WTC11 (cell line): ENCODE measurements at regions not wholly inside any gene's neighbourhood (a gene's known extent, or its start where the extent isn't known, plus 50 kb on each side); places are given as distances from the start of the nearest gene placed in this dataset.

Source experiments
- ATAC-seq: fragments of 200-7000 bp; cut with Tn5 transposase; 2 replicates; pipeline ENCODE4 v1.10.0; 2021; ENCODE audit warnings: mild to moderate bottlenecking, moderate library complexity
- CTCF ChIA-PET: fragments of 300-600 bp; sonication (Branson Sonifier 250); formaldehyde crosslinking; loops from one replicate; lab custom pipeline; 2021; ENCODE audit warnings: antibody characterized with exemption; lab: Charles Lee
- POLR2A ChIA-PET: fragments of 350-600 bp; sonication (Branson Sonifier 250); formaldehyde crosslinking; loops from one replicate; lab custom pipeline; 2021; ENCODE audit warnings: antibody characterized with exemption; lab: Charles Lee
- DNase-seq: peaks from one replicate; pipeline ENCODE4 v3.0.0; 2021; ENCODE audit warnings: low spot score
- H3K27ac Mint-ChIP-seq: 2 replicates; pipeline ENCODE4 v1.8.0; 2021; ENCODE audit warnings: mixed read lengths
- H3K27me3 Mint-ChIP-seq: 2 replicates; pipeline ENCODE4 v1.8.0; 2021; ENCODE audit warnings: low read depth, mild to moderate bottlenecking, moderate library complexity, mixed read lengths
- H3K36me3 Mint-ChIP-seq: 2 replicates; pipeline ENCODE4 v1.8.0; 2021; ENCODE audit warnings: mixed read lengths
- H3K4me1 Mint-ChIP-seq: 2 replicates; pipeline ENCODE4 v1.8.0; 2022; ENCODE audit warnings: mixed read lengths
- H3K4me3 Mint-ChIP-seq: 2 replicates; pipeline ENCODE4 v1.8.0; 2021; ENCODE audit warnings: mild to moderate bottlenecking, moderate library complexity, mixed read lengths
- H3K9me3 Mint-ChIP-seq: 2 replicates; pipeline ENCODE4 v1.8.0; 2021; ENCODE audit warnings: mixed read lengths
- ARID4B ChIP-seq: sonication (generic); formaldehyde crosslinking; IDR thresholded peaks from 2 replicates; pipeline ENCODE4 v1.8.0; 2023; ENCODE audit warnings: missing genetic modification reagents, mild to moderate bottlenecking, borderline replicate concordance
- CREB1 ChIP-seq: sonication (generic); formaldehyde crosslinking; IDR thresholded peaks from 2 replicates; pipeline ENCODE4 v1.8.0; 2023; ENCODE audit warnings: mild to moderate bottlenecking, missing genetic modification reagents
- CREM ChIP-seq: sonication (generic); formaldehyde crosslinking; IDR thresholded peaks from 2 replicates; pipeline ENCODE4 v1.8.1; 2022; ENCODE audit warnings: mild to moderate bottlenecking, missing genetic modification reagents, moderate library complexity
- E2F1 ChIP-seq: sonication (generic); formaldehyde crosslinking; IDR thresholded peaks from 2 replicates; pipeline ENCODE4 v1.8.0; 2022; ENCODE audit warnings: mild to moderate bottlenecking, missing genetic modification reagents
- FOXP1 ChIP-seq: sonication (generic); formaldehyde crosslinking; IDR thresholded peaks from 2 replicates; pipeline ENCODE4 v1.8.0; 2022; ENCODE audit warnings: missing genetic modification reagents, mild to moderate bottlenecking, moderate library complexity, borderline replicate concordance
- JUN ChIP-seq: sonication (generic); formaldehyde crosslinking; IDR thresholded peaks from 2 replicates; pipeline ENCODE4 v1.8.0; 2023; ENCODE audit warnings: mild to moderate bottlenecking, missing genetic modification reagents
- NFATC4 ChIP-seq: fragments of 250-450 bp; sonication (Bioruptor Pico); IDR thresholded peaks from 2 replicates; pipeline ENCODE4 v1.9.0; 2021; ENCODE audit warnings: mild to moderate bottlenecking
- NR2C2 ChIP-seq: sonication (generic); formaldehyde crosslinking; IDR thresholded peaks from 2 replicates; pipeline ENCODE4 v1.8.0; 2022; ENCODE audit warnings: mild to moderate bottlenecking, missing genetic modification reagents
- NR3C1 ChIP-seq: sonication (generic); formaldehyde crosslinking; conservative IDR thresholded peaks from 2 replicates; pipeline ENCODE4 v1.8.1; 2023; ENCODE audit warnings: low read depth, mild to moderate bottlenecking, missing genetic modification reagents
- OVOL2 ChIP-seq: fragments of 250-450 bp; sonication (Bioruptor Pico); IDR thresholded peaks from 2 replicates; pipeline ENCODE4 v1.9.0; 2021; ENCODE audit warnings: mild to moderate bottlenecking, borderline replicate concordance
- SMAD3 ChIP-seq: sonication (generic); formaldehyde crosslinking; IDR thresholded peaks from 2 replicates; pipeline ENCODE4 v1.8.0; 2022; ENCODE audit warnings: missing genetic modification reagents, mild to moderate bottlenecking, borderline replicate concordance
- SP1 ChIP-seq: sonication (generic); formaldehyde crosslinking; conservative IDR thresholded peaks from 2 replicates; pipeline ENCODE4 v1.8.1; 2022; ENCODE audit warnings: missing genetic modification reagents
- ZNF138 ChIP-seq: sonication (generic); formaldehyde crosslinking; conservative IDR thresholded peaks from 2 replicates; pipeline ENCODE4 v1.8.1; 2022; ENCODE audit warnings: mild to moderate bottlenecking, moderate library complexity, missing genetic modification reagents
- ZNF263 ChIP-seq: sonication (generic); formaldehyde crosslinking; IDR thresholded peaks from 2 replicates; pipeline ENCODE4 v1.8.1; 2022; ENCODE audit warnings: low read depth, mild to moderate bottlenecking, moderate library complexity, missing genetic modification reagents
- TF ChIP-seq, protein P1 (sequence below): sonication (generic); formaldehyde crosslinking; IDR thresholded peaks from 2 replicates; pipeline ENCODE4 v1.8.0; 2022; ENCODE audit warnings: mild to moderate bottlenecking, missing genetic modification reagents
- TF ChIP-seq, protein P2 (sequence below): fragments of 250-450 bp; sonication (Bioruptor Pico); IDR thresholded peaks from 2 replicates; pipeline ENCODE4 v1.9.0; 2021; ENCODE audit warnings: mild to moderate bottlenecking, borderline replicate concordance
- TF ChIP-seq, protein P3 (sequence below): sonication (generic); formaldehyde crosslinking; IDR thresholded peaks from 2 replicates; pipeline ENCODE4 v1.8.1; 2022; ENCODE audit warnings: mild to moderate bottlenecking, moderate library complexity, missing genetic modification reagents

DNA sequence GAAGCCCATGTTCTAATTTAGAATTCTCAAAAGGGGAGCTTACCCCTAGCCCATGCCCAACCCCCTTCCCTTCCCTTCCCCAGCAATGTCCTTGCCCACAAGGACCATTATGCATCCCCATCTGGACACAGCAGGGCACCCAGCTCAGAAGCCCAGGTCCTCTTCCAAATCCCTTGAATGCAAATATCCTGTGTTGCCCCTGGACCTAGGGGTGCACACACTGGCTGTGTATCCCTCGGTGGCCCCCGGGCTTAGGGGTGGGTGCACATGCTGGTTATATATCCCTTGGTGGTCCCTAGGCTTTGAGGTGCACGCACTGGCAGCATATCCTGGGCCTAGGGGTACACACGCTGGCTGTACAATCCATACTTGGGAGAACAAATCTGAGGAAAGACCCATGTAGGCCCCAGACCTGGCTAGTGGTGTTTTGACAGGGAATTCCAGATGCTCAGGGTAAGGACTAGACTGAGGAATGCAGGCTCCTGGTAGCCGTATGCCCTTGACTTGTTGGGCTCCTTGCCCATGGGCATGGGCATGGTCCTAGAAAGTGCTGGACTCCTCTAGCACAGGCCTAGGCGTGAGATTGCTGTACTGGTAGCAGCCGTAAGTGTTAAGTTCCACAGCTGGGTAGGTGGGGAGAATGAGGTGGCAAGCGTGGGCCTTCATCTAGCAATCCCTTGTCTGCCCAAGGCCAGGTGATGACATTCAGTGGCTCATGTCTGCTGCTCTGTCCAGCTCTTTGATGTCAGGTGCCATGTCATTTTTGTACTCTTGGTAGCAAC lies 222.4 kb downstream of the OPA1 start (continued):
- 0 out of 2 replicates have a peak, but pooled peaks have one; percentile 28 for TF ChIP-seq SMAD3
- TF ChIP-seq, protein P1, sequence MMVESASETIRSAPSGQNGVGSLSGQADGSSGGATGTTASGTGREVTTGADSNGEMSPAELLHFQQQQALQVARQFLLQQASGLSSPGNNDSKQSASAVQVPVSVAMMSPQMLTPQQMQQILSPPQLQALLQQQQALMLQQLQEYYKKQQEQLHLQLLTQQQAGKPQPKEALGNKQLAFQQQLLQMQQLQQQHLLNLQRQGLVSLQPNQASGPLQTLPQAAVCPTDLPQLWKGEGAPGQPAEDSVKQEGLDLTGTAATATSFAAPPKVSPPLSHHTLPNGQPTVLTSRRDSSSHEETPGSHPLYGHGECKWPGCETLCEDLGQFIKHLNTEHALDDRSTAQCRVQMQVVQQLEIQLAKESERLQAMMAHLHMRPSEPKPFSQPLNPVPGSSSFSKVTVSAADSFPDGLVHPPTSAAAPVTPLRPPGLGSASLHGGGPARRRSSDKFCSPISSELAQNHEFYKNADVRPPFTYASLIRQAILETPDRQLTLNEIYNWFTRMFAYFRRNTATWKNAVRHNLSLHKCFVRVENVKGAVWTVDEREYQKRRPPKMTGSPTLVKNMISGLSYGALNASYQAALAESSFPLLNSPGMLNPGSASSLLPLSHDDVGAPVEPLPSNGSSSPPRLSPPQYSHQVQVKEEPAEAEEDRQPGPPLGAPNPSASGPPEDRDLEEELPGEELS (CRISPR knock-in tag), result peak; percentile 69; the same call in 1 of the 2 replicates

GRCh38 chr3:193816028-193816395 lies 223.0 kb downstream of the OPA1 start:
- Mint-ChIP-seq H3K27ac (peak overlapping the region; percentile 77), H3K36me3 (no peaks in the 10 kb centered on the region), H3K4me3 (no peak overlapping the region), H3K27me3 (no peaks in the 10 kb centered on the region; the same call in 1 of the 2 replicates), H3K4me1 (peaks cover 92% of the 10 kb centered on the region), H3K9me3 (no peaks in the 10 kb centered on the region)
- DNase-seq (no peak), ATAC-seq (no peak)
- TF ChIP-seq ZNF138 (CRISPR knock-in tag) (no peak), CREM (CRISPR knock-in tag) (no peak), NR2C2 (CRISPR knock-in tag) (no peak), SP1 (no peak), ZNF263 (CRISPR knock-in tag) (no peak), NR3C1 (no peak), JUN (CRISPR knock-in tag) (no peak), E2F1 (CRISPR knock-in tag) (no peak), OVOL2 (no peak)
- TF ChIP-seq, protein P2, sequence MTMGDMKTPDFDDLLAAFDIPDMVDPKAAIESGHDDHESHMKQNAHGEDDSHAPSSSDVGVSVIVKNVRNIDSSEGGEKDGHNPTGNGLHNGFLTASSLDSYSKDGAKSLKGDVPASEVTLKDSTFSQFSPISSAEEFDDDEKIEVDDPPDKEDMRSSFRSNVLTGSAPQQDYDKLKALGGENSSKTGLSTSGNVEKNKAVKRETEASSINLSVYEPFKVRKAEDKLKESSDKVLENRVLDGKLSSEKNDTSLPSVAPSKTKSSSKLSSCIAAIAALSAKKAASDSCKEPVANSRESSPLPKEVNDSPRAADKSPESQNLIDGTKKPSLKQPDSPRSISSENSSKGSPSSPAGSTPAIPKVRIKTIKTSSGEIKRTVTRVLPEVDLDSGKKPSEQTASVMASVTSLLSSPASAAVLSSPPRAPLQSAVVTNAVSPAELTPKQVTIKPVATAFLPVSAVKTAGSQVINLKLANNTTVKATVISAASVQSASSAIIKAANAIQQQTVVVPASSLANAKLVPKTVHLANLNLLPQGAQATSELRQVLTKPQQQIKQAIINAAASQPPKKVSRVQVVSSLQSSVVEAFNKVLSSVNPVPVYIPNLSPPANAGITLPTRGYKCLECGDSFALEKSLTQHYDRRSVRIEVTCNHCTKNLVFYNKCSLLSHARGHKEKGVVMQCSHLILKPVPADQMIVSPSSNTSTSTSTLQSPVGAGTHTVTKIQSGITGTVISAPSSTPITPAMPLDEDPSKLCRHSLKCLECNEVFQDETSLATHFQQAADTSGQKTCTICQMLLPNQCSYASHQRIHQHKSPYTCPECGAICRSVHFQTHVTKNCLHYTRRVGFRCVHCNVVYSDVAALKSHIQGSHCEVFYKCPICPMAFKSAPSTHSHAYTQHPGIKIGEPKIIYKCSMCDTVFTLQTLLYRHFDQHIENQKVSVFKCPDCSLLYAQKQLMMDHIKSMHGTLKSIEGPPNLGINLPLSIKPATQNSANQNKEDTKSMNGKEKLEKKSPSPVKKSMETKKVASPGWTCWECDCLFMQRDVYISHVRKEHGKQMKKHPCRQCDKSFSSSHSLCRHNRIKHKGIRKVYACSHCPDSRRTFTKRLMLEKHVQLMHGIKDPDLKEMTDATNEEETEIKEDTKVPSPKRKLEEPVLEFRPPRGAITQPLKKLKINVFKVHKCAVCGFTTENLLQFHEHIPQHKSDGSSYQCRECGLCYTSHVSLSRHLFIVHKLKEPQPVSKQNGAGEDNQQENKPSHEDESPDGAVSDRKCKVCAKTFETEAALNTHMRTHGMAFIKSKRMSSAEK, result no peak
- ChIA-PET POLR2A (interaction anchor here (1.0 kb wide), 1 partner anchor 10 kb away, joined by 3 read pairs; no protein-coding TSS in a partner anchor), CTCF (interaction anchor here (1.3 to 3.3 kb wide), 5 partner anchors 27 to 500 kb away, joined by 3 to 13 read pairs (median 9); no protein-coding TSS in a partner anchor)

GRCh38 chr3:193816656-193817311 lies 223.8 kb downstream of the OPA1 start:
- Mint-ChIP-seq H3K9me3 (no peaks in the 10 kb centered on the region), H3K27me3 (no peaks in the 10 kb centered on the region; the same call in 1 of the 2 replicates), H3K36me3 (no peaks in the 10 kb centered on the region), H3K27ac (peak overlapping the region; percentile 99), H3K4me1 (peaks cover 90% of the 10 kb centered on the region), H3K4me3 (peak overlapping the region; percentile 56)
- ATAC-seq (peak; percentile 66), DNase-seq (peak; percentile 84)
- POLR2A ChIA-PET, result interaction anchor here (0.6 to 1.4 kb wide), 5 partner anchors 9 to 477 kb away, joined by 3 to 8 read pairs (median 3); no protein-coding TSS in a partner anchor
- CTCF ChIA-PET, result interaction anchor here (0.6 to 3.3 kb wide), 10 partner anchors 14 to 668 kb away, joined by 3 to 13 read pairs (median 4); no protein-coding TSS in a partner anchor
- TF ChIP-seq FOXP1 (CRISPR knock-in tag), result peak; percentile 56; the same call in 1 of the 2 replicates
- no peak for TF ChIP-seq ARID4B (CRISPR knock-in tag)
- no peak; the same call in 1 of the 2 replicates for TF ChIP-seq CREB1 (CRISPR knock-in tag)
- no peak for TF ChIP-seq NFATC4
- TF ChIP-seq ZNF263 (CRISPR knock-in tag), result peak; percentile 96
- TF ChIP-seq SP1, result peak; percentile 59; the same call in 1 of the 2 replicates
- TF ChIP-seq, protein P3, sequence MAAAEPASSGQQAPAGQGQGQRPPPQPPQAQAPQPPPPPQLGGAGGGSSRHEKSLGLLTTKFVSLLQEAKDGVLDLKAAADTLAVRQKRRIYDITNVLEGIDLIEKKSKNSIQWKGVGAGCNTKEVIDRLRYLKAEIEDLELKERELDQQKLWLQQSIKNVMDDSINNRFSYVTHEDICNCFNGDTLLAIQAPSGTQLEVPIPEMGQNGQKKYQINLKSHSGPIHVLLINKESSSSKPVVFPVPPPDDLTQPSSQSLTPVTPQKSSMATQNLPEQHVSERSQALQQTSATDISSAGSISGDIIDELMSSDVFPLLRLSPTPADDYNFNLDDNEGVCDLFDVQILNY (CRISPR knock-in tag), result 0 out of 2 replicates have a peak, but pooled peaks have one; percentile 27
